Retinal pigment epithelial cell (primary cell): ENCODE measurements at regions not wholly inside any gene's neighbourhood (a gene's known extent, or its start where the extent isn't known, plus 50 kb on each side); places are given as distances from the start of the nearest gene placed in this dataset.

Source experiments
- DNase-seq: peaks from one replicate; pipeline ENCODE4 v3.0.0-alpha.2; 2010; ENCODE audit warnings: low read depth
- H3K4me3 ChIP-seq: 2 replicates; pipeline ENCODE4 v1.5.1; 2011; ENCODE audit warnings: mild to moderate bottlenecking, low read length, control low read depth, moderate library complexity
- CTCF ChIP-seq: conservative IDR thresholded peaks from 2 replicates; pipeline ENCODE4 v1.5.1; 2011; ENCODE audit warnings: low read depth, low read length, control low read depth, inconsistent platforms

GRCh38 chr5:124128867-124129266 is 616.9 kb downstream of the CSNK1G3 start:
- DNase-seq, result no peak
- H3K4me3 ChIP-seq, result no peak overlapping the region
- TF ChIP-seq CTCF, result no peak

GRCh38 chr5:124126504-124127217 is 614.7 kb downstream of the CSNK1G3 start:
- TF ChIP-seq CTCF, result no peak
- DNase-seq, result no peak
- H3K4me3 ChIP-seq, result no peak overlapping the region

GRCh38 chr5:124124711-124125229 is 612.8 kb downstream of the CSNK1G3 start:
- no peak for DNase-seq
- no peak overlapping the region for H3K4me3 ChIP-seq
- no peak for TF ChIP-seq CTCF

DNA sequence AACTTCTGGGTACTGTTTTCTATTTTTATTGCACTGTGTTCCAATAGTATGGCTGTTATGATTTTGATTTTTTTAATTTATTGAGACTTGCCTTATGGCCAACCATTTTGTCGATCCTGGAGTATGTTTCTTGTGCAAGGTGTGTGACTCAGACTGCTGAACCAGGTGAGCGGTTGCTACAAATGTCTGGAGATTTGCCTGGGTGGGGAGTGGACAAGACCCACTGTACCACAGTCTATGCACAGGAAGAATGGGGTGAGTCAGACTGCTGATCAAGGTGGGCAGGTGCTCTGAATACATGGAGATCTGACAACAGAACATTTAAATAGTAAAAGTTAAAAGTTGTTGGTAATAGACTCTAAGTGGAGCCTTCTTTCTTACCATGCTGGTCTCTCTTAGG is 609.2 kb downstream of the CSNK1G3 start:
- H3K4me3 ChIP-seq, result no peak overlapping the region
- no peak for DNase-seq
- no peak for TF ChIP-seq CTCF

DNA sequence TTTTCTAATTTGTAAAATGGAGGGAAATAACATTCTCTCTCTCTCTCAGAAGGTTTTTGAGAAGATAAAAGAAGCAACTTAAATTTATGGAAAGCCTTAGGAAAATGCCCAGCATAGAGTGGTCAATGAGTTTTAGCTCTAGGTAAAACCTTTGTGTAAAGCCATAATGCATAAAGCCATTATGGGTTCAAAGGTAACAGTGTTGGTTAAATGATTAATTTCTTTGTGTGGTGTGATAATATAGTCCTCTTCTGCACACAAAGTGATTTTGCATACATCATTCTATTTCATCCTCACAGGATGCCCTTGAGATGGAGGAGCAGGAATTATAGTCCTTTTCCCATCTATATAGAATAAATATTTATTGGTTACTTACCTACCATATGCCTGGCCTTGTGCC is 602.9 kb downstream of the CSNK1G3 start:
- no peak for TF ChIP-seq CTCF
- no peak for DNase-seq
- H3K4me3 ChIP-seq, result no peak overlapping the region

GRCh38 chr5:124111886-124112285 is 599.9 kb downstream of the CSNK1G3 start:
- DNase-seq, result no peak
- TF ChIP-seq CTCF, result no peak
- no peak overlapping the region for H3K4me3 ChIP-seq

GRCh38 chr5:124110942-124111341 is 599.0 kb downstream of the CSNK1G3 start:
- no peak overlapping the region for H3K4me3 ChIP-seq
- DNase-seq, result no peak
- TF ChIP-seq CTCF, result no peak
